ENCODE measurements at regions not wholly inside any gene's neighbourhood (a gene's known extent, or its start where the extent isn't known, plus 50 kb on each side); places are given as distances from the start of the nearest gene placed in this dataset.

DNA sequence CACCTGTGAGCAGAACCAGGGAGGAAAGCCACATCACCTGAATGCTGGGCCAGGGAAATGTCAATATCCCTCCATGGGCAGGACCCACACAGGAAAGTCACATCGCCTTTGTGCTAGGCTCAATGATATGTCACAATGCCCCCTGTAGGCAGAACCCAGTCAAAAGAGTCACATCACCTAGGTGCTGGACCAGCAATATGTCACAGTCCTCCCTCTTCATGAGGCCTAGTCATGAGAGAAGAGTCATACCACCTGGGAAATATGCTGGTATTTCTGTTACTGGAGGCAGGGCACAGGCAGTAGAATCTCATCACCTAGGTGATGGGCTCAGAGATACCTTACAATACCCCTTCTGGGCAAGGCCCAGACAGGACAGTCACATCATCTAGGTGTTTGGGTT is 1843.4 kb downstream of the TP53TG3F start:
- Mint-ChIP-seq H3K4me1 (no peaks in the 10 kb centered on the region), H3K9me3 (peaks cover 22% of the 10 kb centered on the region), H3K27me3 (no peaks in the 10 kb centered on the region), H3K4me3 (no peak overlapping the region), H3K36me3 (ENCODE audit: low read depth) (no peaks in the 10 kb centered on the region), H3K27ac (no peak overlapping the region)
- no peak for DNase-seq
- ChIA-PET CTCF (no interaction called here), POLR2A (no interaction called here)

DNA sequence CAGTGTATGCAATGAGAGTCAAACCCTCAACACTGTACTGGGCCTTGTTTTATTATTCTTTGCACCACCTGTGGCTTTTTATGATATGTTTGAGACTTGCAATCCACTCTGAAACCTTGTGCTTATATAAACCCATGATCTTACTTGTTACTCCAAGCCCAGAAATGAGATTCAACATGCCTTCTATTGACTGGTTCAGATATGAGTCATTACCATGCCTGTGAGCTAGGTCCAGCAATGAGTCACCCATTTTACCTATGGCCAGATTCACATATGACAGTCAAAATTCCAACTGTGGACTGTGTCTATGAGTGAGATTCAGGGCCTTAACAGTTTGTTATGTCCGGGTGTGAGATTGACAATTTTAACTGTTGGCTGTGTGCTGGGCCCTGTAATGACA is 1846.1 kb downstream of the TP53TG3F start:
- POLR2A ChIA-PET: no interaction called here
- Mint-ChIP-seq H3K36me3 (ENCODE audit: low read depth) (no peaks in the 10 kb centered on the region), H3K27ac (no peak overlapping the region), H3K9me3 (peaks cover 16% of the 10 kb centered on the region), H3K27me3 (no peaks in the 10 kb centered on the region), H3K4me3 (no peak overlapping the region), H3K4me1 (no peaks in the 10 kb centered on the region)
- CTCF ChIA-PET: no interaction called here
- DNase-seq: no peak

DNA sequence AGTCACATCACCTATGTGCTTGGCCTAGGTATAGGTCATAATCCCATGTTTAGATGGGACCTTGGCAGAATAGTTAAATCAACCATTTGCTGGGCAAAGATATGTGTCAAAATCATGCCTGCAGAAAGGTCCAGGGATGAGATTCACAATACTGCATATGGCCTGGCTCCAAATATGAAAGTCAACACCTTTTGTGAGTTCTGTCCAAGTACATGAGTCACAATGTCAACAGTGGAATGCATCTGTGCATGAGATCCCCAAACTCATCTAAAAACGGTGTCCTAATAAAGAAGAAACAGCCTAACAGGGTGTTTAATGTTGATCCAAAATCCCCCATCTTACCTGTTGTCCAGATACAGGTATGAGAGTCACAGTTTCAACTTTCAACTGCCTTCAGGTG is 1847.5 kb downstream of the TP53TG3F start:
- Mint-ChIP-seq H3K36me3 (ENCODE audit: low read depth) (no peaks in the 10 kb centered on the region), H3K4me1 (no peaks in the 10 kb centered on the region), H3K9me3 (peaks cover 11% of the 10 kb centered on the region), H3K4me3 (no peak overlapping the region), H3K27me3 (no peaks in the 10 kb centered on the region), H3K27ac (no peak overlapping the region)
- CTCF ChIA-PET: no interaction called here
- POLR2A ChIA-PET: no interaction called here
- DNase-seq: no peak

DNA sequence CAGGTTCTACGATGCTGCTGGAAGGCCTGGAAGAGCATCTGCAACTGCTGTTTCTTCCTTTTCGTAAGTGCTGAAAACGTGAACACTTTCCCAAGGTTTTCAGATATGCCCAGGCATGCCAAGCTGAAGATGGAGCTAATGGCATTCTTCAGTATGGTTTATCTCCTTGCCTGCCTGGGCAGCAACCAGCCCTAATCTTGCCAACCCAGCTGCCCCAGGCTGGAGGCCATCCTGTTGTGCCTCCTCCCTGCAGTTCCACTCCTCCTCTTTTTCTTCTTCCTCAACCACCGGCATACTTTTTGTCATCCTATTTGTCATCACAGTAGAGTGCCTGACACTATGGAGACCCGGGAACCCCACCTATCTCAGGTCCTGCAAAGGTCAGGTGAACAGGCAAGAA is 1849.3 kb downstream of the TP53TG3F start:
- Mint-ChIP-seq H3K27me3 (no peaks in the 10 kb centered on the region), H3K9me3 (peaks cover 19% of the 10 kb centered on the region), H3K4me3 (no peak overlapping the region), H3K4me1 (no peaks in the 10 kb centered on the region), H3K36me3 (ENCODE audit: low read depth) (no peaks in the 10 kb centered on the region), H3K27ac (no peak overlapping the region)
- no peak for DNase-seq
- ChIA-PET POLR2A (no interaction called here), CTCF (no interaction called here)

DNA sequence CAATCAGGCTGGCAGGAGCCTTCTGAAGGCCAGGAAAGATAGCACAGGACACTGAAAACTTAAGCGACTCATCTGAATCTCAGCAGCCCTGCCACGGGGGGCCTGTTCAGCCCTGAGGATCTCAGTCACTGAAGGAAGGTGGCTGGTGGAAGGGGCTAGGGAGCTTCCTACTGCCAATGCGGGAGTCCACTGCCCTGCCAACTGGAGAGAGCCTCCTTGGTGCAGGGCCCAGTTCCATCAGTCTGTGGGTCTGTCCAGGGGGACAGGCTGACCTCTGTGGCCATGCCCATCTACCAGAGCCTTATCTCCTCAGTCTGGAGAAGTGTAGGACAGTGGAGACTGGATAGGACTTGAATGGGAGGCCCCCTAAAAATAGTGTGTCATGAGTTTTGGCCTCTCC is 1851.6 kb downstream of the TP53TG3F start:
- H3K27ac Mint-ChIP-seq: no peak overlapping the region
- CTCF ChIA-PET: no interaction called here
- DNase-seq: no peak
- H3K27me3 Mint-ChIP-seq: no peaks in the 10 kb centered on the region
- POLR2A ChIA-PET: no interaction called here
- peaks cover 24% of the 10 kb centered on the region for H3K9me3 Mint-ChIP-seq
- H3K4me3 Mint-ChIP-seq: no peak overlapping the region
- no peaks in the 10 kb centered on the region for H3K36me3 Mint-ChIP-seq (ENCODE audit: low read depth)
- H3K4me1 Mint-ChIP-seq: no peaks in the 10 kb centered on the region

DNA sequence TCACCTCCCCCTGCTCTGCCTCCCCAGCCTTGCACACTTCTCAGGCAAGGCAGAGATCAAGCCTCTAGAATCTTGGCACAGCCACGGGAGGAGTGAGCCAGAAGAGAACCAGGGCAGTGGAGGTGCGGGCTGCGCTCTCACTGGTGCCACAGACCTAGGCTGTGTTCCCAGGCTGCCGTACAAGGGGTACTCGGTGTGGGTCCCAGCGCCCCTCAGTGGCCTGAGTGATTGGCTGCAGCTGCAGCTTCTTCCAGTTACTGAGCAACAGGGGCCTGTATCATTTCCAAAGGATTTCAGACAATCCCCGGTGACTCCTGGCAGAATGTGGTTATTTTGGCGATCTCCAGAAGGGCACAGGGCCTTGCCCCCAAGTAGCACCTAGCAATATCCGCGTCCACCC is 1852.1 kb downstream of the TP53TG3F start:
- Mint-ChIP-seq H3K4me3 (no peak overlapping the region), H3K27me3 (no peaks in the 10 kb centered on the region), H3K4me1 (no peaks in the 10 kb centered on the region), H3K9me3 (peaks cover 22% of the 10 kb centered on the region), H3K36me3 (ENCODE audit: low read depth) (no peaks in the 10 kb centered on the region), H3K27ac (no peak overlapping the region)
- no peak for DNase-seq
- ChIA-PET POLR2A (no interaction called here), CTCF (no interaction called here)

DNA sequence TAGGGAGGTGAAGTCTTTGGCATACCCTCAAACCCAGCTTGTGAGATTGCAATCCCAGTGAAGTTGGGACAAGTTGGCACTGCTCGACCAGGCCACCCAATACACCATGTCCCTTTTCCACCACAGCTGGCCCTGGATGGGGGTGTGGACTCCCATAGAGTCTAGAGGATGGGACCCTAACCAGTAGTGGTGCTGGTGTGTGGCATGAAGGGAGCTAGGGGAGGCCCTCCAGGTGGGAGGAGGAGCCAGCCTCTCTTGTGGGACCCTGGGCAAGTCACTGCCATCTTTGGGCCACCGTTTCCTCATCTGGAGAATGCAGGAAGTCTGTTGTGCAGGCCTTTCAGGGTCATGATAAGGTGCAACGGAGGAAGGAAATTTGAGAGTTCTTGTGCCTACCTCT is 1854.9 kb downstream of the TP53TG3F start:
- H3K27me3 Mint-ChIP-seq: no peaks in the 10 kb centered on the region
- CTCF ChIA-PET: no interaction called here
- no peak for DNase-seq
- H3K36me3 Mint-ChIP-seq (ENCODE audit: low read depth): no peaks in the 10 kb centered on the region
- no peak overlapping the region for H3K4me3 Mint-ChIP-seq
- no peak overlapping the region for H3K27ac Mint-ChIP-seq
- H3K4me1 Mint-ChIP-seq: no peaks in the 10 kb centered on the region
- peaks cover 29% of the 10 kb centered on the region for H3K9me3 Mint-ChIP-seq
- POLR2A ChIA-PET: no interaction called here

DNA sequence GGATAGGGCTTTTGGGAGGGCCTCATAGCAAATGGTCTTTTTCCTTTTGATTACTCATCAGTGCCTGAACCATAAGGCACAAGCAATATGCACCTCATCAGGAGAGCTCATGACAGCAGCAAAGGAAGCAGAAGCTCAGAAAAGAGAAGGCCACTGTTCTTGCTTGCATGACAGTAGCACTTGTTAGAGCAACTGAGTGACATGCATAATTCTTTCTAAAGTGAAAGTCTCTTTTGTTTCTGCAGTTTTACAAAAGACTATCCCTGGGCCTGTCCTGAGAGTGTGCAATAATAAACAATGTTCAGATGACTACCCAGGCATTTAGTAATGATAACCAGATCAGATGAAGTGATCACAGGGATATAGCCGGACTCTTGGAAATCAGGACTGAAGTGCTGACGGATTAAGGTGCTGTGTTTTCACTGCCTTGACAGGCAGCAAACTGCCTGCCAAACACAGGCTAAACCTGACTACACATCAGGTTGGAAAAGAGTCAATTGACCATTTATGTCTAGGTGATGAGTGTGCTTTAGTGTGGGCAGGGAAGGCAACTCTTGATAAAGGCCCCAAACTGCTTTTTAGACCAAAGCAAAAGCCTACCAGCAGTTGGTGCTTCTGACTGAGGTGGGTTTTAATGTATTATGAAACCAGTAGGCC is 1860.3 kb downstream of the TP53TG3F start:
- POLR2A ChIA-PET: no interaction called here

DNA sequence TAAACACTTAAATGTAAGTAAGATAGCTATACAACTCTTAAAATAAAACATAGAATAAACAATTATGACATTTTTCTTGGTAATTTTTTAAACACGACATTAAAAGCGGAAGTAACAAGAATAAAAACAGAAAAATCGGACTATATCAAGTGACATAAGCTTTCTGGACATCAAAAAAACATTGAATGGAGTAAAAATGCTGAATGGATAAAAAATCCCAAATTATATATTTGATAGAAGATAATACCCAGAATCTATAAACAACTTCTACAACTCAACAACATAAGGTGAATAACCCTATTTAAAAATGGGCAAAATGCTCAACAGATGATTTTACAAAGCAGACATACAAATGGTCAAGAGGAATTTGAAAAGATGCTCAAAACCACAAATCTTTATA is 1866.5 kb downstream of the TP53TG3F start:
- no peak overlapping the region for H3K4me3 Mint-ChIP-seq
- ChIA-PET POLR2A (no interaction called here), CTCF (no interaction called here)
- no peaks in the 10 kb centered on the region for H3K27me3 Mint-ChIP-seq
- H3K4me1 Mint-ChIP-seq: no peaks in the 10 kb centered on the region
- H3K27ac Mint-ChIP-seq: no peak overlapping the region
- H3K9me3 Mint-ChIP-seq: peaks cover 18% of the 10 kb centered on the region
- no peak for DNase-seq
- no peaks in the 10 kb centered on the region for H3K36me3 Mint-ChIP-seq (ENCODE audit: low read depth)

More for the DNA sequence above, 1860.3 kb downstream of the TP53TG3F start:
- H3K27ac Mint-ChIP-seq: no peak overlapping the region
- no peaks in the 10 kb centered on the region for H3K4me1 Mint-ChIP-seq
- H3K36me3 Mint-ChIP-seq (ENCODE audit: low read depth): no peaks in the 10 kb centered on the region
- CTCF ChIA-PET: no interaction called here
- H3K4me3 Mint-ChIP-seq: no peak overlapping the region
- peaks cover 26% of the 10 kb centered on the region for H3K9me3 Mint-ChIP-seq
- DNase-seq: no peak
- no peaks in the 10 kb centered on the region for H3K27me3 Mint-ChIP-seq

DNA sequence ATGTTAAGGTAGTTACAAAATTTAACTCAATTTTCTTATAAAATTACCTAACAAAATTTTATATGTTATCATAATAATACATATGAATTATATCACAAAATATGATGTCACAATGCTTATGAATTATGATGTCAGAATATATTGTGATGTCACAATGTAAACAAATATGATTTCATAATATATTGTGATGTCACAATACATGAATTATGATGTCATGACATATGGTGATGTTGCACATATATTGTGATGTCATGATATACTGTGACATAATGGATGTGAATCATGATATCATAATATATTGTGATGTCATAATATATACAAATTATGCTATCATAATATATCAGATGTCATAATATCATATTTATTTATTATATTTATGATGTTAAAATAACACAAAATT is 1879.9 kb downstream of the TP53TG3F start:
- DNase-seq: no peak
- Mint-ChIP-seq H3K36me3 (ENCODE audit: low read depth) (no peaks in the 10 kb centered on the region), H3K4me1 (no peaks in the 10 kb centered on the region), H3K27me3 (no peaks in the 10 kb centered on the region), H3K27ac (no peak overlapping the region), H3K4me3 (no peak overlapping the region), H3K9me3 (peaks cover 25% of the 10 kb centered on the region)
- CTCF ChIA-PET: no interaction called here
- POLR2A ChIA-PET: no interaction called here

DNA sequence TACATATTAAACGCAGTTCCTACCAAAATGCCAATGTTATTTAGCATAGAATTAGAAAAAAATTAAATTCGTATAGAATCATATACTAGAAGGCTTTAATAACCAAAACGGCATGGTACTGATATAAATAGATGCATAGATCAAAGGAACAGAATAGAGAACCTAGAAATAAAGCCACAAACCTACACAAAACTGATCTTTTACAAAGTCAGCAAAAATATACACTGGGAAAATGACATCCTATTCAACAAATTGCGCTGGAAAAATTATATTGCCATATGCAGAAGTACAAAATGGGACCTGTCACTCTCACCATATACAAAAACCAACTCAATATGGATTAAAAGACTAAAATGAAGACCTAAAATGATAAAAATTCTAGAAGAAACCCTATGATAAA is 1882.6 kb downstream of the TP53TG3F start:
- DNase-seq: no peak
- H3K27ac Mint-ChIP-seq: no peak overlapping the region
- H3K4me3 Mint-ChIP-seq: no peak overlapping the region
- POLR2A ChIA-PET: no interaction called here
- CTCF ChIA-PET: no interaction called here
- no peaks in the 10 kb centered on the region for H3K4me1 Mint-ChIP-seq
- no peaks in the 10 kb centered on the region for H3K27me3 Mint-ChIP-seq
- peaks cover 26% of the 10 kb centered on the region for H3K9me3 Mint-ChIP-seq
- H3K36me3 Mint-ChIP-seq (ENCODE audit: low read depth): no peaks in the 10 kb centered on the region

DNA sequence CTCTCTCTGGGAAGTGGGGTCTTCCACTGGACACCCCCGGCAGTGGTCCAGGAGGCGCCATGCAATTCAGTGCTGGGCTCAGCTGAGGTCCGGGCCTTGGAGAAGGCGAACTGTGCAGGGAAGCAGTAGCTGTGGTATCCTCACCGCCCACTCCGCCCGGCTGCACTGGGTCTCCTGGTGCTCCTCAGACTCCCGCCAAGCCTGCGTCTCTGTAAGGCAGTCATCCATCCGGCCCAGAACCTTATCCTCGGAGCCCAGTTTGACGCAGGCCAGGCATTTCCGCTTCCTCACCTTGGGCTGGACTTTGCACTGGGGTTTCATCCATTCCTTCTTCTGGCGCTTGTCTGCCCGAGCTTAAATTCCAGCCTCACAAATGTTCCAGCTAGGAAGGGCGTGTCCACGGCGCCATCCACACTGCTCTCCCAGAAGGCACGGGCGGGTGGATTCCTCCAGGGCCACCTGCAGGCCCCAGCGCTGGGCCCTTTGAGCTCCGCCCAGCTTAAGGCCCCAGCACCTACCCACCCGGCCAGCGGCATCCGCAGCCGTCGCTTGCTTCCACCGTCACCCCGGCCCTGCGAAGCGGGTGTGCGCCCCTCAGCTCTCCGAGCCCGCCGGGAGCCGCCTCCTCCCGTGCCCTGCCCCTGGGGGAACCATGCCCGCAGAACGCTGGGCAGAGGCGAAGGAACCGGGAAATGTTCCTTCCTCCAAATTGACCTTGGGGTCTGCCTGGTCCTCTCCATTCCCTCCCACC is 1884.8 kb downstream of the TP53TG3F start:
- no peak for DNase-seq
- no peaks in the 10 kb centered on the region for H3K36me3 Mint-ChIP-seq (ENCODE audit: low read depth)
- ChIA-PET POLR2A (no interaction called here), CTCF (no interaction called here)
- no peak overlapping the region for H3K27ac Mint-ChIP-seq
- H3K27me3 Mint-ChIP-seq: no peaks in the 10 kb centered on the region
- H3K4me1 Mint-ChIP-seq: no peaks in the 10 kb centered on the region
- peaks cover 22% of the 10 kb centered on the region for H3K9me3 Mint-ChIP-seq
- no peak overlapping the region for H3K4me3 Mint-ChIP-seq

DNA sequence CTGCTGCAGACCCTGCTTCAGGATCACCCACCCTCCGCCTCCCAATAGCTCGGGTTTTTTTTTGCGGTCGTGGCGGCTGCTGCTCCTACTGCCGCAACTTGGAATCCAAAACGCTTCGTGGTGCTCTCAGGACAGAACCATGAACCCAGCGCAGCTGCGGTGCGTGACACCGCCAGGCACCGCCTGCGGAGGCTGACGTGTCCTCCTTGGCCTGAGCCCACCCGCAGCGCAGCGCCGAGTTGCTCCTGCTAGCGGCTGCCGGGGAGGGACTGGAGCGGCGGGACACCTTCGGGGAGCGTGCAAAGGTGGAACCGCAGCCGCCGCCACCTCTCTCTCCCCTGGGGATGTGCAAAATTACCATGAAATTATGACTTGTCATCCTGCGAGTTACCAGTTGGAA is 1893.0 kb downstream of the TP53TG3F start:
- Mint-ChIP-seq H3K4me3 (no peak overlapping the region), H3K27ac (no peak overlapping the region), H3K9me3 (peaks cover 17% of the 10 kb centered on the region), H3K4me1 (no peaks in the 10 kb centered on the region), H3K27me3 (no peaks in the 10 kb centered on the region), H3K36me3 (ENCODE audit: low read depth) (no peaks in the 10 kb centered on the region)
- ChIA-PET POLR2A (no interaction called here), CTCF (no interaction called here)
- no peak for DNase-seq

DNA sequence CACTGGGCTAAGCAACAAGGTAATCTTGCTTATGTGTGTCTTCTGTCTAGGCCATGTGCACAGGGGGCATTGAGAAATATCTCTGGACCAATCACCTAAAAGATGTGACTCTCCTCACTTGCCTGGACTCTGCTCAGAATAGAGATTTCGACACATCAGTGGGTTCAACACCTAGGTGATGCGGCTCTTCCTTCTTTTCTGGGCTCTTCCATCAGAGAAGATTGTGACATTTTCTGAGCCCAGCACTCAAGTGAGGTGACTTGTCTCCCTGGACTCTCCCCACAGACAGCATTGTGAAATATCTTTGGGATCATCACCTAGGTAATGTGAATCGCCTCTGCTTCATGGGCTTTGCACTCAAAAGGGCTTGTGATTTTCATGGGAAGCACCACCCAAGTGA is 1904.1 kb downstream of the TP53TG3F start:
- ChIA-PET POLR2A (no interaction called here), CTCF (no interaction called here)
- Mint-ChIP-seq H3K27me3 (no peaks in the 10 kb centered on the region), H3K36me3 (ENCODE audit: low read depth) (no peaks in the 10 kb centered on the region), H3K4me1 (no peaks in the 10 kb centered on the region), H3K27ac (no peak overlapping the region), H3K9me3 (peaks cover 19% of the 10 kb centered on the region), H3K4me3 (no peak overlapping the region)
- DNase-seq: no peak

All from activated CD4-positive, alpha-beta T cell treated with anti-CD3 and anti-CD28 coated beads, Interleukin-2, amount 10 ng/mL, durations not matched to agents 7 days and 5 days (primary cell).